K562 (cell line): ENCODE measurements at regions not wholly inside any gene's neighbourhood (a gene's known extent, or its start where the extent isn't known, plus 50 kb on each side); places are given as distances from the start of the nearest gene placed in this dataset.

Source experiments
- ARHGAP35 ChIP-seq: fragments of 450-650 bp; IDR thresholded peaks from 2 replicates; pipeline ENCODE4 v1.6.1; 2018; ENCODE audit not compliant: partially characterized antibody
- CBX3 ChIP-seq, 2 experiments: IDR thresholded peaks; 1 replicate in 1 of 2; 2 replicates in 1 of 2; pipeline ENCODE4 v1.6.1; 2012; ENCODE audit warnings: inconsistent platforms in 2 of 2, low read length in 2 of 2, borderline replicate concordance in 1 of 2, control low read depth in 1 of 2
- DACH1 ChIP-seq: fragments of 450-650 bp; IDR thresholded peaks from 2 replicates; pipeline ENCODE4 v1.6.1; 2018; ENCODE audit not compliant: partially characterized antibody
- MCM7 ChIP-seq, 2 experiments: fragments of 450-650 bp; IDR thresholded peaks; 2 replicates each; pipeline ENCODE4 v1.6.1; 2016 to 2018
- MXI1 ChIP-seq: IDR thresholded peaks from 2 replicates; pipeline ENCODE4 v1.6.1; 2011; ENCODE audit warnings: low read depth, mild to moderate bottlenecking, improper control_type of control experiment, low read length
- RBM22 ChIP-seq: fragments of 200-400 bp; formaldehyde crosslinking; IDR thresholded peaks from 2 replicates; pipeline ENCODE4 v1.6.1; 2018; ENCODE audit warnings: low read length, low read depth; ENCODE audit not compliant: poor library complexity, severe bottlenecking
- TCF7L2 ChIP-seq: fragments of 150-350 bp; IDR thresholded peaks from 2 replicates; pipeline ENCODE4 v1.6.1; 2016; ENCODE audit warnings: low read depth, mild to moderate bottlenecking, low read length, moderate library complexity
- ZBTB1 ChIP-seq: sonication (generic); formaldehyde crosslinking; IDR thresholded peaks from 2 replicates; pipeline ENCODE4 v1.8.1; 2023; ENCODE audit warnings: missing genetic modification reagents, low read depth, mild to moderate bottlenecking, borderline replicate concordance
- ZNF785 ChIP-seq: fragments of 250-450 bp; sonication (Bioruptor Pico); IDR thresholded peaks from 2 replicates; pipeline ENCODE4 v1.4.0; 2020; ENCODE audit warnings: mild to moderate bottlenecking
- TF ChIP-seq, protein P1 (sequence below), 3 experiments: IDR thresholded peaks in 2 of 3; conservative IDR thresholded peaks in 1 of 3; 2 replicates each; pipeline ENCODE4 v1.5.1; 2011 to 2012; ENCODE audit warnings: low read length in 3 of 3, mild to moderate bottlenecking in 3 of 3, control low read depth in 2 of 3, improper control_type of control experiment in 1 of 3, inconsistent platforms in 1 of 3, low read depth in 1 of 3, mixed read lengths in 1 of 3, moderate library complexity in 1 of 3; ENCODE audit not compliant: insufficient read depth in 2 of 3
- TF ChIP-seq, protein P2 (sequence below): fragments of 200-800 bp; sonication (Bioruptor generic); IDR thresholded peaks from 2 replicates; pipeline ENCODE4 v1.6.1; 2016; ENCODE audit warnings: missing genetic modification characterization, missing compliant biosample characterization

DNA sequence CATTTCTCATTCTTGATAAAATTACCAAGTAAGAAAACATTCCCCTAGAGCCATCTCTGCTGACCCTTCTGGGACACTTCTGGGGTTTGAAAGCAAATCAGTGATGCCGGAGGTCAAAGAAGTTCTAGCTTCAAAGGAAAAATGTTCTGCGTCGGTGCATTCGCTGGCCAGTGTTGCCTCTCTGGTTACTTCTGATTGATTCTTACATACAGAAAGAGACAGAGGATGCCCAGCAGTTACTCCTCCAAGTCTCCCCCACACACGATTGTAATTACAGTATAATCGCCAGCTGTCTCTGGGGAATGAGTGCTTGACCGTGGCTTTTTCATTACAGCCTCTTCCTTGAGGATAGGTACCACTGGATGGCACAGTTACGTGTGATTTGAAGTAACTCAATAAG lies 150.9 kb downstream of the SNX19 start:
- TF ChIP-seq ARHGAP35 (no peak), ZBTB1 (CRISPR knock-in tag) (no peak), CBX3 (IDR thresholded peaks at IDR 0.05; ENCODE audit: borderline replicate concordance in 1 of 2, low read length in 2 of 2) (no peak), ZNF785 (CRISPR knock-in tag) (no peak), DACH1 (no peak), MXI1 (no peak), MCM7 (IDR thresholded peaks at IDR 0.05) (no peak), TCF7L2 (no peak), RBM22 (no peak)
- TF ChIP-seq, protein P1, sequence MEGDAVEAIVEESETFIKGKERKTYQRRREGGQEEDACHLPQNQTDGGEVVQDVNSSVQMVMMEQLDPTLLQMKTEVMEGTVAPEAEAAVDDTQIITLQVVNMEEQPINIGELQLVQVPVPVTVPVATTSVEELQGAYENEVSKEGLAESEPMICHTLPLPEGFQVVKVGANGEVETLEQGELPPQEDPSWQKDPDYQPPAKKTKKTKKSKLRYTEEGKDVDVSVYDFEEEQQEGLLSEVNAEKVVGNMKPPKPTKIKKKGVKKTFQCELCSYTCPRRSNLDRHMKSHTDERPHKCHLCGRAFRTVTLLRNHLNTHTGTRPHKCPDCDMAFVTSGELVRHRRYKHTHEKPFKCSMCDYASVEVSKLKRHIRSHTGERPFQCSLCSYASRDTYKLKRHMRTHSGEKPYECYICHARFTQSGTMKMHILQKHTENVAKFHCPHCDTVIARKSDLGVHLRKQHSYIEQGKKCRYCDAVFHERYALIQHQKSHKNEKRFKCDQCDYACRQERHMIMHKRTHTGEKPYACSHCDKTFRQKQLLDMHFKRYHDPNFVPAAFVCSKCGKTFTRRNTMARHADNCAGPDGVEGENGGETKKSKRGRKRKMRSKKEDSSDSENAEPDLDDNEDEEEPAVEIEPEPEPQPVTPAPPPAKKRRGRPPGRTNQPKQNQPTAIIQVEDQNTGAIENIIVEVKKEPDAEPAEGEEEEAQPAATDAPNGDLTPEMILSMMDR (IDR thresholded peaks at IDR 0.05 in 2 of 3, conservative IDR thresholded peaks at IDR 0.05 in 1 of 3; ENCODE audit: insufficient read depth in 2 of 3, low read depth in 1 of 3, low read length in 3 of 3) = no peak
- TF ChIP-seq, protein P2, sequence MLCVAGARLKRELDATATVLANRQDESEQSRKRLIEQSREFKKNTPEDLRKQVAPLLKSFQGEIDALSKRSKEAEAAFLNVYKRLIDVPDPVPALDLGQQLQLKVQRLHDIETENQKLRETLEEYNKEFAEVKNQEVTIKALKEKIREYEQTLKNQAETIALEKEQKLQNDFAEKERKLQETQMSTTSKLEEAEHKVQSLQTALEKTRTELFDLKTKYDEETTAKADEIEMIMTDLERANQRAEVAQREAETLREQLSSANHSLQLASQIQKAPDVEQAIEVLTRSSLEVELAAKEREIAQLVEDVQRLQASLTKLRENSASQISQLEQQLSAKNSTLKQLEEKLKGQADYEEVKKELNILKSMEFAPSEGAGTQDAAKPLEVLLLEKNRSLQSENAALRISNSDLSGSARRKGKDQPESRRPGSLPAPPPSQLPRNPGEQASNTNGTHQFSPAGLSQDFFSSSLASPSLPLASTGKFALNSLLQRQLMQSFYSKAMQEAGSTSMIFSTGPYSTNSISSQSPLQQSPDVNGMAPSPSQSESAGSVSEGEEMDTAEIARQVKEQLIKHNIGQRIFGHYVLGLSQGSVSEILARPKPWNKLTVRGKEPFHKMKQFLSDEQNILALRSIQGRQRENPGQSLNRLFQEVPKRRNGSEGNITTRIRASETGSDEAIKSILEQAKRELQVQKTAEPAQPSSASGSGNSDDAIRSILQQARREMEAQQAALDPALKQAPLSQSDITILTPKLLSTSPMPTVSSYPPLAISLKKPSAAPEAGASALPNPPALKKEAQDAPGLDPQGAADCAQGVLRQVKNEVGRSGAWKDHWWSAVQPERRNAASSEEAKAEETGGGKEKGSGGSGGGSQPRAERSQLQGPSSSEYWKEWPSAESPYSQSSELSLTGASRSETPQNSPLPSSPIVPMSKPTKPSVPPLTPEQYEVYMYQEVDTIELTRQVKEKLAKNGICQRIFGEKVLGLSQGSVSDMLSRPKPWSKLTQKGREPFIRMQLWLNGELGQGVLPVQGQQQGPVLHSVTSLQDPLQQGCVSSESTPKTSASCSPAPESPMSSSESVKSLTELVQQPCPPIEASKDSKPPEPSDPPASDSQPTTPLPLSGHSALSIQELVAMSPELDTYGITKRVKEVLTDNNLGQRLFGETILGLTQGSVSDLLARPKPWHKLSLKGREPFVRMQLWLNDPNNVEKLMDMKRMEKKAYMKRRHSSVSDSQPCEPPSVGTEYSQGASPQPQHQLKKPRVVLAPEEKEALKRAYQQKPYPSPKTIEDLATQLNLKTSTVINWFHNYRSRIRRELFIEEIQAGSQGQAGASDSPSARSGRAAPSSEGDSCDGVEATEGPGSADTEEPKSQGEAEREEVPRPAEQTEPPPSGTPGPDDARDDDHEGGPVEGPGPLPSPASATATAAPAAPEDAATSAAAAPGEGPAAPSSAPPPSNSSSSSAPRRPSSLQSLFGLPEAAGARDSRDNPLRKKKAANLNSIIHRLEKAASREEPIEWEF (CRISPR knock-in tag) = no peak
